ENCODE measurements at regions not wholly inside any gene's neighbourhood (a gene's known extent, or its start where the extent isn't known, plus 50 kb on each side); places are given as distances from the start of the nearest gene placed in this dataset.

DNA sequence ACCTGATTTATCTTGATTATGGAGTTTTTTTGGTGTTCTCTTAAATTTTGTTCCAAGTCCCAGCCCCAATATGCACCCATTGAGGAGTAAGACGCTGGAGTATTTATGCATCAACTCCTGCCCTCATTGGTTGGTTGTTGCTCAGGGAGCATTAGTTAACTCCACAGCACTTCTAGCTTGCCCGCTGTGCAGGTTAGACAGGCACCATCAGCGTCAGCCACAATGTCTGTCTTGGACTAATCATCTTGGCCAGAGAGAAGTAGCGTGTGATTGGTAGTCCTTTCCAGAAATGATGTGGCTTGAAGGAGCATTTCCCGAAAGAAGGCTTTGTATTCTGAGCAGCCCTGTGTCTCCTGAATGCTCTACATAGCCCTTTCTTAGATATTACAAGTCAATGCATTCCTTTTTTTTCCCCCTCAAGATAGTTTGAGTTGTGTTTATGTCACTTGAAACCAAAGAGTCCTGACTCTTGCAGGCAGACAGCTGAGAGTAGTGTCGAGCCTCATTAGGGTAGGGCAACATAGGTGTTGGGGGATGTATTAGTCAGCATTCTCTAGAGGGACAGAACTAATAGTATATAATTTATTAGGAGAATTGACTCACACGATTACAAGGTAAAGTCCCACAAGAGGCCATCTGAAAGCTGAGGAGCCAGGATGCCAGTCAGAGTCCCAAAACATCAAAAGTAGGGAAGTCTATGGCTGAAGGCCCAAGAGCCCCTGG lies 94.6 kb upstream of the RCN1 start:
- no peak overlapping the region for H3K4me2 ChIP-seq (ENCODE audit: control insufficient read depth, extremely low read depth, insufficient read depth, low read depth, low read length)
- no peak for FAIRE-seq

DNA sequence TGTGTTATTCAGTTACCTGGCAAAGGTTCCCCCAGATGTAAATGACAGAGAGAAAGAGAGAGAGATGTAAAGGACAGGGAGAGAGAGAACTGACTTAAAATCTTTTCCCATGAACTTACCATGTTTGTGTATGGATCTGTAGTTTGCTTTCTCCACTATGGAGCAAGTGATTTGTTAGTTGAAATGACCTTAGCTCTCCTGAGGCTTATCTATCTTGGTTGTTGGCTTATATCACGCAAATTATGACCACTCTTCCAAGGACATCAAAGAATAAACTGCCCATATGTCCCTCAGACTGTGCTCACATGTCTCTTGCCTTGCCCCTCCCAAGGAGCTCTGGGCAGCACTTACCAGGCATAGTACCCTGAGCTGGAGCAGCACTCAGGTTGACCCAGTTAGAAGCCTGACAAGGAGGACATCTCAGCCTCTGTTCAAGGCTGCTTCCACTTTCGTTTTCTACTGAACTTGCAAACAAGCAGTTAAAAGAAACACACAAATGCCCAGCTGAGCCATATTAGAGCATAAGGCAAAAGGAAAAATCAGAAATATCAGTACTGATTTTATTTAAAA lies 95.3 kb upstream of the RCN1 start:
- no peaks in the 10 kb centered on the region for H3K79me2 ChIP-seq (ENCODE audit: control insufficient read depth, insufficient read depth, low read length)
- H3K4me2 ChIP-seq (ENCODE audit: control insufficient read depth, extremely low read depth, insufficient read depth, low read depth, low read length): no peak overlapping the region
- H3K9me1 ChIP-seq (ENCODE audit: control insufficient read depth, extremely low read depth, insufficient read depth, low read length): no peaks in the 10 kb centered on the region
- H3K4me1 ChIP-seq (ENCODE audit: control insufficient read depth, extremely low read depth, insufficient read depth, low read length): no peaks in the 10 kb centered on the region
- H3K9me3 ChIP-seq (ENCODE audit: control insufficient read depth, low read depth, low read length): no peaks in the 10 kb centered on the region
- H3K4me3 ChIP-seq (ENCODE audit: control insufficient read depth in 2 of 3, extremely low read depth in 1 of 3, insufficient read depth in 2 of 3, low read depth in 1 of 3, low read length in 3 of 3): no peak overlapping the region
- H2AFZ ChIP-seq (ENCODE audit: control insufficient read depth, low read length): no peak overlapping the region
- TF ChIP-seq, protein P1, sequence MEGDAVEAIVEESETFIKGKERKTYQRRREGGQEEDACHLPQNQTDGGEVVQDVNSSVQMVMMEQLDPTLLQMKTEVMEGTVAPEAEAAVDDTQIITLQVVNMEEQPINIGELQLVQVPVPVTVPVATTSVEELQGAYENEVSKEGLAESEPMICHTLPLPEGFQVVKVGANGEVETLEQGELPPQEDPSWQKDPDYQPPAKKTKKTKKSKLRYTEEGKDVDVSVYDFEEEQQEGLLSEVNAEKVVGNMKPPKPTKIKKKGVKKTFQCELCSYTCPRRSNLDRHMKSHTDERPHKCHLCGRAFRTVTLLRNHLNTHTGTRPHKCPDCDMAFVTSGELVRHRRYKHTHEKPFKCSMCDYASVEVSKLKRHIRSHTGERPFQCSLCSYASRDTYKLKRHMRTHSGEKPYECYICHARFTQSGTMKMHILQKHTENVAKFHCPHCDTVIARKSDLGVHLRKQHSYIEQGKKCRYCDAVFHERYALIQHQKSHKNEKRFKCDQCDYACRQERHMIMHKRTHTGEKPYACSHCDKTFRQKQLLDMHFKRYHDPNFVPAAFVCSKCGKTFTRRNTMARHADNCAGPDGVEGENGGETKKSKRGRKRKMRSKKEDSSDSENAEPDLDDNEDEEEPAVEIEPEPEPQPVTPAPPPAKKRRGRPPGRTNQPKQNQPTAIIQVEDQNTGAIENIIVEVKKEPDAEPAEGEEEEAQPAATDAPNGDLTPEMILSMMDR (optimal IDR thresholded peaks at IDR 0.05 in 1 of 3, IDR thresholded peaks at IDR 0.05 in 1 of 3, conservative IDR thresholded peaks at IDR 0.05 in 1 of 3; ENCODE audit: extremely low read depth in 1 of 3, insufficient read depth in 2 of 3, low read length in 3 of 3): no peak
- no peak for TF ChIP-seq EZH2 (IDR thresholded peaks at IDR 0.05; ENCODE audit: low read length)
- FAIRE-seq: no peak
- DNase-seq (ENCODE audit: low read depth, low spot score): no peak
- dilution Hi-C loops (cut with MboI; ENCODE audit: extremely low pct_ligation_motif_present, low sequenced_read_pairs): no loop called here
- H3K27me3 ChIP-seq (ENCODE audit: control insufficient read depth, extremely low read depth, insufficient read depth, low read length): peaks cover 18% of the 10 kb centered on the region
- H3K27ac ChIP-seq (ENCODE audit: control insufficient read depth, insufficient read depth, low read length): no peak overlapping the region
- H4K20me1 ChIP-seq (ENCODE audit: control insufficient read depth, extremely low read depth, insufficient read depth, low read length): no peaks in the 10 kb centered on the region
- no peaks in the 10 kb centered on the region for H3K36me3 ChIP-seq (ENCODE audit: control insufficient read depth in 2 of 2, extremely low read depth in 1 of 2, insufficient read depth in 2 of 2, low read length in 2 of 2)
- H3K9ac ChIP-seq (ENCODE audit: control insufficient read depth, extremely low read depth, insufficient read depth, low read length): no peak overlapping the region

More for the DNA sequence above, 94.6 kb upstream of the RCN1 start:
- H3K9me1 ChIP-seq (ENCODE audit: control insufficient read depth, extremely low read depth, insufficient read depth, low read length): no peaks in the 10 kb centered on the region
- no peaks in the 10 kb centered on the region for H3K4me1 ChIP-seq (ENCODE audit: control insufficient read depth, extremely low read depth, insufficient read depth, low read length)
- H3K4me3 ChIP-seq (ENCODE audit: control insufficient read depth in 2 of 3, extremely low read depth in 1 of 3, insufficient read depth in 2 of 3, low read depth in 1 of 3, low read length in 3 of 3): no peak overlapping the region
- H4K20me1 ChIP-seq (ENCODE audit: control insufficient read depth, extremely low read depth, insufficient read depth, low read length): no peaks in the 10 kb centered on the region
- DNase-seq (ENCODE audit: low read depth, low spot score): no peak
- H3K27me3 ChIP-seq (ENCODE audit: control insufficient read depth, extremely low read depth, insufficient read depth, low read length): peaks cover 18% of the 10 kb centered on the region
- no peaks in the 10 kb centered on the region for H3K79me2 ChIP-seq (ENCODE audit: control insufficient read depth, insufficient read depth, low read length)
- dilution Hi-C loops (cut with MboI; ENCODE audit: extremely low pct_ligation_motif_present, low sequenced_read_pairs): no loop called here
- no peak overlapping the region for H3K27ac ChIP-seq (ENCODE audit: control insufficient read depth, insufficient read depth, low read length)
- no peaks in the 10 kb centered on the region for H3K9me3 ChIP-seq (ENCODE audit: control insufficient read depth, low read depth, low read length)
- H2AFZ ChIP-seq (ENCODE audit: control insufficient read depth, low read length): no peak overlapping the region
- H3K9ac ChIP-seq (ENCODE audit: control insufficient read depth, extremely low read depth, insufficient read depth, low read length): no peak overlapping the region
- TF ChIP-seq EZH2 (IDR thresholded peaks at IDR 0.05; ENCODE audit: low read length): no peak
- TF ChIP-seq, protein P1 (optimal IDR thresholded peaks at IDR 0.05 in 1 of 3, IDR thresholded peaks at IDR 0.05 in 1 of 3, conservative IDR thresholded peaks at IDR 0.05 in 1 of 3; ENCODE audit: extremely low read depth in 1 of 3, insufficient read depth in 2 of 3, low read length in 3 of 3): no peak
- H3K36me3 ChIP-seq (ENCODE audit: control insufficient read depth in 2 of 2, extremely low read depth in 1 of 2, insufficient read depth in 2 of 2, low read length in 2 of 2): no peaks in the 10 kb centered on the region
